ENCODE measurements at regions not wholly inside any gene's neighbourhood (a gene's known extent, or its start where the extent isn't known, plus 50 kb on each side); places are given as distances from the start of the nearest gene placed in this dataset.

- TF ChIP-seq, protein P1, sequence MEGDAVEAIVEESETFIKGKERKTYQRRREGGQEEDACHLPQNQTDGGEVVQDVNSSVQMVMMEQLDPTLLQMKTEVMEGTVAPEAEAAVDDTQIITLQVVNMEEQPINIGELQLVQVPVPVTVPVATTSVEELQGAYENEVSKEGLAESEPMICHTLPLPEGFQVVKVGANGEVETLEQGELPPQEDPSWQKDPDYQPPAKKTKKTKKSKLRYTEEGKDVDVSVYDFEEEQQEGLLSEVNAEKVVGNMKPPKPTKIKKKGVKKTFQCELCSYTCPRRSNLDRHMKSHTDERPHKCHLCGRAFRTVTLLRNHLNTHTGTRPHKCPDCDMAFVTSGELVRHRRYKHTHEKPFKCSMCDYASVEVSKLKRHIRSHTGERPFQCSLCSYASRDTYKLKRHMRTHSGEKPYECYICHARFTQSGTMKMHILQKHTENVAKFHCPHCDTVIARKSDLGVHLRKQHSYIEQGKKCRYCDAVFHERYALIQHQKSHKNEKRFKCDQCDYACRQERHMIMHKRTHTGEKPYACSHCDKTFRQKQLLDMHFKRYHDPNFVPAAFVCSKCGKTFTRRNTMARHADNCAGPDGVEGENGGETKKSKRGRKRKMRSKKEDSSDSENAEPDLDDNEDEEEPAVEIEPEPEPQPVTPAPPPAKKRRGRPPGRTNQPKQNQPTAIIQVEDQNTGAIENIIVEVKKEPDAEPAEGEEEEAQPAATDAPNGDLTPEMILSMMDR (IDR thresholded peaks at IDR 0.05): no peak
- no peak for TF ChIP-seq POLR2A (IDR thresholded peaks at IDR 0.05)
Measured at GRCh38 chr11:70930215-70930614, 322.2 kb downstream of the SHANK2 start.

Measured in thyroid gland (tissue), 4 donors.